GM12878 (cell line): ENCODE measurements at regions not wholly inside any gene's neighbourhood (a gene's known extent, or its start where the extent isn't known, plus 50 kb on each side); places are given as distances from the start of the nearest gene placed in this dataset.

Experiments
- ATAC-seq: fragments of 200-7000 bp; cut with Tn5 transposase; 3 replicates; pipeline ENCODE4 v1.9.1; 2020; ENCODE audit warnings: mild to moderate bottlenecking, moderate library complexity
- BruUV-seq: library from RNA; stranded (reverse); fragments of 400-500 nt; replicated peaks from 2 replicates; lab custom pipeline; 2021; lab: Mats Ljungman, UMichigan
- CTCF ChIA-PET: fragments of 300-600 bp; sonication (Branson Sonifier 250); formaldehyde crosslinking; extraction: SDS; loops from one replicate; lab custom pipeline; 2021; ENCODE audit warnings: inconsistent platforms; lab: Yijun Ruan, JAX
- POLR2A ChIA-PET: fragments of 350-600 bp; formaldehyde crosslinking; extraction: SDS; loops from one replicate; lab custom pipeline; 2021; ENCODE audit warnings: inconsistent platforms; lab: Charles Lee
- RAD21 ChIA-PET: fragments of 300-600 bp; sonication (Branson Sonifier 250); formaldehyde crosslinking; loops from one replicate; lab custom pipeline; 2023; ENCODE audit warnings: antibody characterized with exemption; ENCODE audit not compliant: unreplicated experiment; lab: Charles Lee
- SMC1A ChIA-PET: fragments of 300-600 bp; sonication (Branson Sonifier 250); formaldehyde crosslinking; loops from one replicate; lab custom pipeline; 2023; ENCODE audit not compliant: unreplicated experiment, uncharacterized antibody; lab: Charles Lee
- DNase-seq: peaks from one replicate; pipeline ENCODE4 v3.0.0-alpha.2; 2011; ENCODE audit warnings: low read depth, low spot score
- FAIRE-seq: peaks from 3 replicates; lab custom pipeline; 2011; peaks lifted over from hg19 to GRCh38; lab: Jason Lieb, UNC
- H2AFZ ChIP-seq: 2 replicates; pipeline ENCODE4 v1.6.0; 2011; ENCODE audit warnings: low read depth, low read length, control low read depth; ENCODE audit not compliant: control insufficient read depth
- H3K27ac ChIP-seq: 2 replicates; pipeline ENCODE4 v1.5.1; 2011; ENCODE audit warnings: control low read depth; ENCODE audit not compliant: control insufficient read depth, insufficient read depth
- H3K27me3 ChIP-seq, 2 experiments: replicated peaks in 1 of 2; 2 replicates each; pipeline versions ENCODE4 v1.6.0 to v1.6.1; 2011; ENCODE audit warnings: low read length in 1 of 2; ENCODE audit not compliant: control insufficient read depth in 2 of 2, insufficient read depth in 2 of 2
- H3K36me3 ChIP-seq, 2 experiments: 2 replicates each; pipeline ENCODE4 v1.5.1; 2011; ENCODE audit warnings: low read length in 1 of 2; ENCODE audit not compliant: control insufficient read depth in 2 of 2, insufficient read depth in 2 of 2
- H3K4me1 ChIP-seq: 2 replicates; pipeline ENCODE4 v1.6.1; 2011; ENCODE audit warnings: mild to moderate bottlenecking, low read length, moderate library complexity, mixed read lengths; ENCODE audit not compliant: control insufficient read depth, insufficient read depth
- H3K4me2 ChIP-seq: 2 replicates; pipeline ENCODE4 v1.6.0; 2011; ENCODE audit warnings: control low read depth; ENCODE audit not compliant: control insufficient read depth, insufficient read depth
- H3K4me3 ChIP-seq: fragments of 200-600 bp; sonication (generic); 2 replicates; pipeline ENCODE4 v1.5.1; 2016
- H3K79me2 ChIP-seq: 2 replicates; pipeline ENCODE4 v1.6.0; 2011; ENCODE audit warnings: low read length; ENCODE audit not compliant: control insufficient read depth, insufficient read depth
- H3K9ac ChIP-seq: 2 replicates; pipeline ENCODE4 v1.8.0; 2011; ENCODE audit warnings: low read length, control low read depth, mixed read lengths; ENCODE audit not compliant: control insufficient read depth, insufficient read depth
- H3K9me3 ChIP-seq: replicated peaks from 3 replicates; pipeline ENCODE4 v1.5.1; 2011; ENCODE audit warnings: mild to moderate bottlenecking, low read length; ENCODE audit not compliant: control insufficient read depth, insufficient read depth
- H4K20me1 ChIP-seq: 2 replicates; pipeline ENCODE4 v1.6.0; 2011; ENCODE audit not compliant: control insufficient read depth, insufficient read depth
- BACH1 ChIP-seq: fragments of 450-650 bp; IDR thresholded peaks from 2 replicates; pipeline ENCODE4 v1.6.1; 2017; ENCODE audit warnings: mild to moderate bottlenecking, borderline replicate concordance
- CHD4 ChIP-seq: fragments of 200-600 bp; sonication (generic); IDR thresholded peaks from 2 replicates; pipeline ENCODE4 v1.6.1; 2016; ENCODE audit warnings: mild to moderate bottlenecking
- GATAD2B ChIP-seq: fragments of 450-650 bp; conservative IDR thresholded peaks from 2 replicates; pipeline ENCODE4 v1.6.1; 2017; ENCODE audit warnings: low read depth, mild to moderate bottlenecking, moderate library complexity
- IKZF2 ChIP-seq, 2 experiments: fragments of 450-650 bp; IDR thresholded peaks; 2 replicates each; pipeline ENCODE4 v1.6.1; 2017; ENCODE audit warnings: mild to moderate bottlenecking in 2 of 2, moderate library complexity in 2 of 2
- KLF5 ChIP-seq: fragments of 450-650 bp; IDR thresholded peaks from 2 replicates; pipeline ENCODE4 v1.6.1; 2014; ENCODE audit warnings: mild to moderate bottlenecking; ENCODE audit not compliant: partially characterized antibody
- NFYB ChIP-seq: IDR thresholded peaks from 2 replicates; pipeline ENCODE4 v1.6.1; 2011; ENCODE audit warnings: low read depth, mild to moderate bottlenecking, low read length, improper control_type of control experiment, moderate library complexity; ENCODE audit not compliant: insufficient read depth
- RB1 ChIP-seq: fragments of 450-650 bp; formaldehyde crosslinking; IDR thresholded peaks from 2 replicates; pipeline ENCODE4 v1.6.1; 2017; ENCODE audit warnings: mild to moderate bottlenecking, borderline replicate concordance
- SIX5 ChIP-seq: IDR thresholded peaks from 2 replicates; pipeline ENCODE4 v1.6.1; 2011; ENCODE audit warnings: mild to moderate bottlenecking, low read depth, low read length, moderate library complexity; ENCODE audit not compliant: severe bottlenecking
- SUPT20H ChIP-seq: IDR thresholded peaks from 2 replicates; pipeline ENCODE4 v1.6.1; 2011; ENCODE audit warnings: low read depth, mild to moderate bottlenecking, low read length, moderate library complexity, borderline replicate concordance; ENCODE audit not compliant: control insufficient read depth
- ZBED1 ChIP-seq: IDR thresholded peaks from 2 replicates; pipeline ENCODE4 v1.6.1; 2016; ENCODE audit warnings: borderline replicate concordance
- ZNF24 ChIP-seq: fragments of 450-650 bp; IDR thresholded peaks from 2 replicates; pipeline ENCODE4 v1.6.1; 2017; ENCODE audit warnings: antibody characterized with exemption, mild to moderate bottlenecking
- ZNF384 ChIP-seq: IDR thresholded peaks from 2 replicates; pipeline ENCODE4 v1.6.1; 2012; ENCODE audit warnings: low read depth, mild to moderate bottlenecking, low read length, improper control_type of control experiment, borderline replicate concordance
- WGBS: methylation state at CpG from one replicate; pipeline ENCODE4 v1.1.6; 2016; ENCODE audit warnings: low lambda C conversion rate; ENCODE audit not compliant: insufficient replicate concordance, insufficient coverage; ENCODE audit errors: missing lambda C conversion rate; 5-methylcytosine and 5-hydroxymethylcytosine counted together
- in situ Hi-C: fragments of 300-500 bp; cut with MboI; formaldehyde crosslinking; loops from 9 replicates; pipeline ENCODE4 v1.14.3; 2018; ENCODE audit warnings: mixed read lengths
- intact Hi-C: fragments of 100-400 bp; cut with micrococcal nuclease; formaldehyde crosslinking; loops from one replicate; pipeline ENCODE4 v1.14.2; 2022; ENCODE audit not compliant: unreplicated experiment
- TF ChIP-seq, protein P1 (sequence below): fragments of 450-650 bp; IDR thresholded peaks from 2 replicates; pipeline ENCODE4 v1.6.1; 2018; ENCODE audit warnings: mild to moderate bottlenecking, low read depth, moderate library complexity; ENCODE audit not compliant: partially characterized antibody
- TF ChIP-seq, protein P2 (sequence below): IDR thresholded peaks from 2 replicates; pipeline ENCODE4 v1.6.1; 2012; ENCODE audit warnings: low read length, inconsistent platforms
- TF ChIP-seq, protein P3 (sequence below): fragments of 450-650 bp; formaldehyde crosslinking; IDR thresholded peaks from 2 replicates; pipeline ENCODE4 v1.4.0; 2022; ENCODE audit warnings: mild to moderate bottlenecking, moderate library complexity

DNA sequence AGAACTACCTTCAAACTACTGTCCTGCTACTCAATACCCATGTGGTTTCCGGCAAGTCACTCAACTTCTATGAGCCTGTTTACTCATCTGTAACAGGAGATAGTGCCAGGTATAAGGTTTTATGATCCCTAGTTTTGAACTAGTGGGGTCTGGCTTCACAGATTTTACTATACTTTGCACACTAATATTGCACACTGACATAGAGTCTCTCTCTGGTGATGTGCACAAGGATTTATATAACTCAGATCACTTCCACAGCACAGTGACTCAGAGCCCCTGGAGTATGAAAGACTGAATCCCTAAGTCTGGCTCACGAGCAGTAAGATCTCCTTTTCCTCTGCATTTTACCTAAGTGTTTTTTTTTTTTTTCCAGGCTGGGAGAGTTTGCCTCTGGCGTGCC lies 69.7 kb upstream of the SLC38A2 start:
- in situ Hi-C loops: no loop called here
- TF ChIP-seq CHD4 (no peak), KLF5 (no peak), SUPT20H (no peak), RB1 (no peak), NFYB (no peak), SIX5 (no peak), IKZF2 (IDR thresholded peaks at IDR 0.05) (no peak), GATAD2B (no peak), ZBED1 (no peak), ZNF24 (no peak), BACH1 (no peak), ZNF384 (no peak)
- TF ChIP-seq, protein P1, sequence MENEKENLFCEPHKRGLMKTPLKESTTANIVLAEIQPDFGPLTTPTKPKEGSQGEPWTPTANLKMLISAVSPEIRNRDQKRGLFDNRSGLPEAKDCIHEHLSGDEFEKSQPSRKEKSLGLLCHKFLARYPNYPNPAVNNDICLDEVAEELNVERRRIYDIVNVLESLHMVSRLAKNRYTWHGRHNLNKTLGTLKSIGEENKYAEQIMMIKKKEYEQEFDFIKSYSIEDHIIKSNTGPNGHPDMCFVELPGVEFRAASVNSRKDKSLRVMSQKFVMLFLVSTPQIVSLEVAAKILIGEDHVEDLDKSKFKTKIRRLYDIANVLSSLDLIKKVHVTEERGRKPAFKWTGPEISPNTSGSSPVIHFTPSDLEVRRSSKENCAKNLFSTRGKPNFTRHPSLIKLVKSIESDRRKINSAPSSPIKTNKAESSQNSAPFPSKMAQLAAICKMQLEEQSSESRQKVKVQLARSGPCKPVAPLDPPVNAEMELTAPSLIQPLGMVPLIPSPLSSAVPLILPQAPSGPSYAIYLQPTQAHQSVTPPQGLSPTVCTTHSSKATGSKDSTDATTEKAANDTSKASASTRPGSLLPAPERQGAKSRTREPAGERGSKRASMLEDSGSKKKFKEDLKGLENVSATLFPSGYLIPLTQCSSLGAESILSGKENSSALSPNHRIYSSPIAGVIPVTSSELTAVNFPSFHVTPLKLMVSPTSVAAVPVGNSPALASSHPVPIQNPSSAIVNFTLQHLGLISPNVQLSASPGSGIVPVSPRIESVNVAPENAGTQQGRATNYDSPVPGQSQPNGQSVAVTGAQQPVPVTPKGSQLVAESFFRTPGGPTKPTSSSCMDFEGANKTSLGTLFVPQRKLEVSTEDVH: no peak
- TF ChIP-seq, protein P2, sequence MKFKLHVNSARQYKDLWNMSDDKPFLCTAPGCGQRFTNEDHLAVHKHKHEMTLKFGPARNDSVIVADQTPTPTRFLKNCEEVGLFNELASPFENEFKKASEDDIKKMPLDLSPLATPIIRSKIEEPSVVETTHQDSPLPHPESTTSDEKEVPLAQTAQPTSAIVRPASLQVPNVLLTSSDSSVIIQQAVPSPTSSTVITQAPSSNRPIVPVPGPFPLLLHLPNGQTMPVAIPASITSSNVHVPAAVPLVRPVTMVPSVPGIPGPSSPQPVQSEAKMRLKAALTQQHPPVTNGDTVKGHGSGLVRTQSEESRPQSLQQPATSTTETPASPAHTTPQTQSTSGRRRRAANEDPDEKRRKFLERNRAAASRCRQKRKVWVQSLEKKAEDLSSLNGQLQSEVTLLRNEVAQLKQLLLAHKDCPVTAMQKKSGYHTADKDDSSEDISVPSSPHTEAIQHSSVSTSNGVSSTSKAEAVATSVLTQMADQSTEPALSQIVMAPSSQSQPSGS: no peak
- TF ChIP-seq, protein P3, sequence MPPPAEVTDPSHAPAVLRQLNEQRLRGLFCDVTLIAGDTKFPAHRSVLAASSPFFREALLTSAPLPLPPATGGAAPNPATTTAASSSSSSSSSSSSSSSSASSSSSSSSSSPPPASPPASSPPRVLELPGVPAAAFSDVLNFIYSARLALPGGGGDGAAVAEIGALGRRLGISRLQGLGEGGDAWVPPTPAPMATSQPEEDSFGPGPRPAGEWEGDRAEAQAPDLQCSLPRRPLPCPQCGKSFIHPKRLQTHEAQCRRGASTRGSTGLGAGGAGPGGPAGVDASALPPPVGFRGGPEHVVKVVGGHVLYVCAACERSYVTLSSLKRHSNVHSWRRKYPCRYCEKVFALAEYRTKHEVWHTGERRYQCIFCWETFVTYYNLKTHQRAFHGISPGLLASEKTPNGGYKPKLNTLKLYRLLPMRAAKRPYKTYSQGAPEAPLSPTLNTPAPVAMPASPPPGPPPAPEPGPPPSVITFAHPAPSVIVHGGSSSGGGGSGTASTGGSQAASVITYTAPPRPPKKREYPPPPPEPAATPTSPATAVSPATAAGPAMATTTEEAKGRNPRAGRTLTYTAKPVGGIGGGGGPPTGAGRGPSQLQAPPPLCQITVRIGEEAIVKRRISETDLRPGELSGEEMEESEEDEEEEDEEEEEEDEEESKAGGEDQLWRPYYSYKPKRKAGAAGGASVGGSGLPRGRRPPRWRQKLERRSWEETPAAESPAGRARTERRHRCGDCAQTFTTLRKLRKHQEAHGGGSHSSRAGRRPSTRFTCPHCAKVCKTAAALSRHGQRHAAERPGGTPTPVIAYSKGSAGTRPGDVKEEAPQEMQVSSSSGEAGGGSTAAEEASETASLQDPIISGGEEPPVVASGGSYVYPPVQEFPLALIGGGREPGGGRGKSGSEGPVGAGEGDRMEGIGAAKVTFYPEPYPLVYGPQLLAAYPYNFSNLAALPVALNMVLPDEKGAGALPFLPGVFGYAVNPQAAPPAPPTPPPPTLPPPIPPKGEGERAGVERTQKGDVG: no peak

More for the DNA sequence above, 69.7 kb upstream of the SLC38A2 start:
- FAIRE-seq: no peak
- no peak overlapping the region for H3K9ac ChIP-seq
- H3K27ac ChIP-seq: no peak overlapping the region
- ChIA-PET RAD21 (interaction anchor here (1.3 to 2.1 kb wide), 2 partner anchors 10 to 32 kb away, joined by 4 to 5 read pairs; no protein-coding TSS in a partner anchor), CTCF (interaction anchor here (1.0 to 1.1 kb wide), 2 partner anchors 18 to 75 kb away, joined by 3 read pairs; no protein-coding TSS in a partner anchor), SMC1A (interaction anchor here (0.9 to 1.4 kb wide), 6 partner anchors 13 to 317 kb away, joined by 3 to 4 read pairs (median 4); no protein-coding TSS in a partner anchor), POLR2A (interaction anchor here (0.7 kb wide), 4 partner anchors 9 to 1916 kb away, joined by 3 to 4 read pairs (median 4); no protein-coding TSS in a partner anchor)
- H4K20me1 ChIP-seq: no peaks in the 10 kb centered on the region
- H3K9me3 ChIP-seq: no peaks in the 10 kb centered on the region; the same call in 2 of the 3 replicates
- no peaks in the 10 kb centered on the region for H3K36me3 ChIP-seq
- WGBS: 73% methylated on average over 3 of the region's 3 CpGs
- no peak overlapping the region for H3K4me2 ChIP-seq
- no peak overlapping the region for H3K4me3 ChIP-seq
- no TSS peak for BruUV-seq
- H2AFZ ChIP-seq: no peak overlapping the region
- no peaks in the 10 kb centered on the region for H3K4me1 ChIP-seq
- DNase-seq: no peak
- H3K27me3 ChIP-seq: no peaks in the 10 kb centered on the region
- no peak for ATAC-seq
- intact Hi-C loops: no loop called here
- no peaks in the 10 kb centered on the region for H3K79me2 ChIP-seq
